Hepatocyte (in vitro differentiated cells): ENCODE measurements at regions not wholly inside any gene's neighbourhood (a gene's known extent, or its start where the extent isn't known, plus 50 kb on each side); places are given as distances from the start of the nearest gene placed in this dataset.
"Not testable (repeated sequence)": the region's sequence is repeated elsewhere in the genome, so short reads cannot be mapped to it uniquely, and the experiment has no call there.

Experiments used
- DNase-seq: peaks from one replicate; pipeline ENCODE4 v3.0.0-alpha.2; 2016; ENCODE audit warnings: low spot score
- H2AFZ ChIP-seq: fragments of 200-600 bp; sonication (generic); 2 replicates; pipeline ENCODE4 v1.6.0; 2016; ENCODE audit warnings: antibody characterized with exemption, mild to moderate bottlenecking
- H3K27ac ChIP-seq: fragments of 200-600 bp; sonication (generic); 2 replicates; pipeline ENCODE4 v1.5.1; 2016; ENCODE audit warnings: mild to moderate bottlenecking
- H3K27me3 ChIP-seq: fragments of 200-600 bp; sonication (generic); 2 replicates; pipeline ENCODE4 v1.6.1; 2016
- H3K36me3 ChIP-seq: fragments of 200-600 bp; sonication (generic); replicated peaks from 2 replicates; pipeline ENCODE4 v1.5.1; 2016; ENCODE audit warnings: low read depth; ENCODE audit not compliant: insufficient read depth
- H3K4me1 ChIP-seq: fragments of 200-600 bp; sonication (generic); 2 replicates; pipeline ENCODE4 v1.5.1; 2016; ENCODE audit warnings: mild to moderate bottlenecking, moderate library complexity; ENCODE audit not compliant: insufficient read depth
- H3K4me2 ChIP-seq: fragments of 200-600 bp; sonication (generic); 2 replicates; pipeline ENCODE4 v1.6.0; 2016
- H3K4me3 ChIP-seq: fragments of 200-600 bp; sonication (generic); 2 replicates; pipeline ENCODE4 v1.5.1; 2016; ENCODE audit warnings: mild to moderate bottlenecking
- H3K79me2 ChIP-seq: fragments of 200-600 bp; sonication (generic); 2 replicates; pipeline ENCODE4 v1.6.0; 2017; ENCODE audit warnings: mild to moderate bottlenecking
- H3K9me2 ChIP-seq: fragments of 200-600 bp; sonication (generic); replicated peaks from 2 replicates; pipeline ENCODE4 v1.6.0; 2017; ENCODE audit warnings: mild to moderate bottlenecking; ENCODE audit not compliant: insufficient read depth
- H3K9me3 ChIP-seq: fragments of 200-600 bp; sonication (generic); 2 replicates; pipeline ENCODE4 v1.5.1; 2016; ENCODE audit warnings: low read depth, mild to moderate bottlenecking
- H4K20me1 ChIP-seq: fragments of 200-600 bp; sonication (generic); 2 replicates; pipeline ENCODE4 v1.6.0; 2016; ENCODE audit warnings: mild to moderate bottlenecking; ENCODE audit not compliant: insufficient read depth, poor library complexity, severe bottlenecking
- CTCF ChIP-seq: fragments of 200-600 bp; sonication (generic); IDR thresholded peaks from 2 replicates; pipeline ENCODE4 v1.5.1; 2016; ENCODE audit warnings: antibody characterized with exemption, mild to moderate bottlenecking; ENCODE audit not compliant: poor library complexity
- EZH2 ChIP-seq: fragments of 200-600 bp; sonication (generic); IDR thresholded peaks from 2 replicates; pipeline ENCODE4 v1.6.1; 2016; ENCODE audit warnings: antibody characterized with exemption, mild to moderate bottlenecking, borderline replicate concordance
- EZH2phosphoT487 ChIP-seq: fragments of 200-600 bp; sonication (generic); IDR thresholded peaks from one replicate; pipeline ENCODE4 v1.6.1; 2018; ENCODE audit warnings: antibody characterized with exemption, mild to moderate bottlenecking, low read depth, moderate library complexity; ENCODE audit not compliant: unreplicated experiment, severe bottlenecking
- WGBS: methylation state at CpG from one replicate; pipeline ENCODE4 v1.1.6; 2016; ENCODE audit warnings: low lambda C conversion rate; ENCODE audit errors: missing lambda C conversion rate; 5-methylcytosine and 5-hydroxymethylcytosine counted together

- Histone ChIP-seq H3K9me2 (no peaks in the 10 kb centered on the region), H3K4me1 (peaks cover 7% of the 10 kb centered on the region), H3K4me2 (no peak overlapping the region), H3K27me3 (no peaks in the 10 kb centered on the region), H3K79me2 (no peaks in the 10 kb centered on the region), H4K20me1 (no peaks in the 10 kb centered on the region), H3K27ac (no peak overlapping the region), H3K36me3 (no peaks in the 10 kb centered on the region), H3K4me3 (no peak overlapping the region), H2AFZ (no peak overlapping the region), H3K9me3 (no peaks in the 10 kb centered on the region)
- no peak for TF ChIP-seq EZH2
- 23% methylated on average over 1 of the region's 1 CpG for WGBS
- DNase-seq, result no peak
Measured at GRCh38 chr2:78757191-78757590, 268.3 kb upstream of the REG3G start.

- Histone ChIP-seq H3K9me2 (no peaks in the 10 kb centered on the region), H3K36me3 (no peaks in the 10 kb centered on the region), H3K4me1 (peaks cover 7% of the 10 kb centered on the region), H3K79me2 (no peaks in the 10 kb centered on the region), H3K4me3 (no peak overlapping the region), H4K20me1 (no peaks in the 10 kb centered on the region), H3K9me3 (no peaks in the 10 kb centered on the region), H3K27ac (no peak overlapping the region), H2AFZ (no peak overlapping the region), H3K4me2 (no peak overlapping the region), H3K27me3 (no peaks in the 10 kb centered on the region)
- DNase-seq, result no peak
- TF ChIP-seq EZH2 (no peak), EZH2phosphoT487 (no peak), CTCF (no peak)
- 100% methylated on average over 1 of the region's 1 CpG for WGBS
Measured at GRCh38 chr2:78757640-78758039, 267.9 kb upstream of the REG3G start.

- H3K4me2 ChIP-seq, H2AFZ ChIP-seq, DNase-seq, H4K20me1 ChIP-seq, H3K27ac ChIP-seq, H3K4me3 ChIP-seq, H3K27me3 ChIP-seq, H3K9me2 ChIP-seq, H3K9me3 ChIP-seq, H3K36me3 ChIP-seq, H3K4me1 ChIP-seq, H3K79me2 ChIP-seq: not testable (repeated sequence)
- 97% methylated on average over 7 of the region's 7 CpGs for WGBS
Measured at GRCh38 chr2:78758765-78759164, 266.7 kb upstream of the REG3G start.

GRCh38 chr2:78766459-78766858 is 259.0 kb upstream of the REG3G start:
- WGBS, result 94% methylated on average over 4 of the region's 4 CpGs
- Histone ChIP-seq H3K27me3 (no peaks in the 10 kb centered on the region), H2AFZ (no peak overlapping the region), H3K27ac (no peak overlapping the region), H3K36me3 (no peaks in the 10 kb centered on the region), H3K79me2 (no peaks in the 10 kb centered on the region), H3K9me3 (no peaks in the 10 kb centered on the region), H3K4me1 (no peaks in the 10 kb centered on the region), H3K9me2 (no peaks in the 10 kb centered on the region), H3K4me2 (no peak overlapping the region), H3K4me3 (no peak overlapping the region), H4K20me1 (no peaks in the 10 kb centered on the region)
- DNase-seq, result no peak
- no peak for TF ChIP-seq EZH2
- no peak for TF ChIP-seq EZH2phosphoT487
- TF ChIP-seq CTCF, result no peak

- no peak overlapping the region for H3K4me2 ChIP-seq
- H3K27ac ChIP-seq, result no peak overlapping the region
- no peaks in the 10 kb centered on the region for H3K9me2 ChIP-seq
- no peaks in the 10 kb centered on the region for H3K4me1 ChIP-seq
- no peak for DNase-seq
- H2AFZ ChIP-seq, result no peak overlapping the region
- H3K79me2 ChIP-seq, result no peaks in the 10 kb centered on the region
- no peaks in the 10 kb centered on the region for H3K9me3 ChIP-seq
- H3K4me3 ChIP-seq, result no peak overlapping the region
- H4K20me1 ChIP-seq, result no peaks in the 10 kb centered on the region
- WGBS, result 67% methylated on average over 1 of the region's 1 CpG
- no peaks in the 10 kb centered on the region for H3K36me3 ChIP-seq
- no peak for TF ChIP-seq EZH2phosphoT487
- TF ChIP-seq EZH2, result no peak
- no peak for TF ChIP-seq CTCF
- no peaks in the 10 kb centered on the region for H3K27me3 ChIP-seq
Measured at GRCh38 chr2:78768016-78768415, 257.5 kb upstream of the REG3G start.
